Transverse colon (tissue), 4 donors: ENCODE measurements at regions not wholly inside any gene's neighbourhood (a gene's known extent, or its start where the extent isn't known, plus 50 kb on each side); places are given as distances from the start of the nearest gene placed in this dataset.

ENCODE experiments used
- CTCF ChIP-seq, 5 experiments: fragments of 200-600 bp in 3 of 5; fragments of 450-650 bp in 2 of 5; sonication (generic) in 3 of 5; IDR thresholded peaks; 1 replicate in 2 of 5; 2 replicates in 3 of 5; pipeline ENCODE4 v1.5.1; 2016 to 2017; ENCODE audit warnings: antibody characterized with exemption in 5 of 5, inconsistent platforms in 3 of 5, mild to moderate bottlenecking in 2 of 5, moderate library complexity in 1 of 5
- EP300 ChIP-seq: sonication (generic); formaldehyde crosslinking; IDR thresholded peaks from one replicate; pipeline ENCODE4 v1.6.1; 2017; ENCODE audit warnings: antibody characterized with exemption, low read depth
- POLR2A ChIP-seq: fragments of 450-650 bp; IDR thresholded peaks from one replicate; pipeline ENCODE4 v1.6.1; 2016; ENCODE audit warnings: antibody characterized with exemption, mild to moderate bottlenecking, moderate library complexity
- POLR2AphosphoS5 ChIP-seq, 3 donors: sonication (generic); formaldehyde crosslinking; IDR thresholded peaks; one replicate each; pipeline ENCODE4 v1.6.1; 2016; ENCODE audit warnings: antibody characterized with exemption in 3 of 3

DNA sequence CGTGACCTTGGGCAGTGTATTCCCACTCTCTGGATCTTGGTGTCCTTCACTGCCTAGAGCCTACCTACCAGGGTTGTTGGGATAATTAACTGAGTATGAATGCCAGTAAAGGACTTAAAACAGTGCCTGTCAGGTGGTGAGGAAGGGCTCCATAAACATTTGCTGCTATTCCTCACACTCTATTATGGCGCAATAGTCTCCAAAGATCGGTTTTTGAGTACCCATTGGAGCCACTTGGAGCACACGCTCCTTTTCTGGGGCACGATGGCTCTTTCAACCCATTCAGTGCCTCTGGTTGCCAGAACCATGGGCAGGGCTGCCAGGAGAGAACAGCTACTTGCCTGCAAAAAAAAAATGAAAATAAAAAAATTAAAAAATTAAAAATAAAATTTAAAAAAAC is 296.6 kb upstream of the PPARGC1A start:
- no peak for TF ChIP-seq CTCF (IDR thresholded peaks at IDR 0.05)
- TF ChIP-seq EP300, result no peak
- TF ChIP-seq POLR2AphosphoS5 (IDR thresholded peaks at IDR 0.05), result no peak
- TF ChIP-seq POLR2A, result no peak
